ENCODE measurements at regions not wholly inside any gene's neighbourhood (a gene's known extent, or its start where the extent isn't known, plus 50 kb on each side); places are given as distances from the start of the nearest gene placed in this dataset.

GRCh38 chr6:79353226-79353625, 118.7 kb upstream of the HMGN3 start:
- TF ChIP-seq FOXA1 (IDR thresholded peaks at IDR 0.05) = no peak
- no peak for TF ChIP-seq HDGF (IDR thresholded peaks at IDR 0.05; ENCODE audit: borderline replicate concordance)
- no peak for TF ChIP-seq PKNOX1 (IDR thresholded peaks at IDR 0.05)
- no peak for TF ChIP-seq FOXM1 (IDR thresholded peaks at IDR 0.05; ENCODE audit: borderline replicate concordance)
- no peak for TF ChIP-seq ARNT (IDR thresholded peaks at IDR 0.05)
- no peak for TF ChIP-seq FOXK2 (IDR thresholded peaks at IDR 0.05)
- no peak for TF ChIP-seq TARDBP (IDR thresholded peaks at IDR 0.05)
- TF ChIP-seq ELF4 (IDR thresholded peaks at IDR 0.05) = no peak
- TF ChIP-seq LEF1 (IDR thresholded peaks at IDR 0.05; ENCODE audit: borderline replicate concordance) = no peak
- TF ChIP-seq SUZ12 (IDR thresholded peaks at IDR 0.05) = no peak
- no peak for TF ChIP-seq BHLHE40 (IDR thresholded peaks at IDR 0.05; ENCODE audit: borderline replicate concordance)
- no peak for TF ChIP-seq ZNF384 (IDR thresholded peaks at IDR 0.05)
